ENCODE measurements at regions not wholly inside any gene's neighbourhood (a gene's known extent, or its start where the extent isn't known, plus 50 kb on each side); places are given as distances from the start of the nearest gene placed in this dataset.

DNA sequence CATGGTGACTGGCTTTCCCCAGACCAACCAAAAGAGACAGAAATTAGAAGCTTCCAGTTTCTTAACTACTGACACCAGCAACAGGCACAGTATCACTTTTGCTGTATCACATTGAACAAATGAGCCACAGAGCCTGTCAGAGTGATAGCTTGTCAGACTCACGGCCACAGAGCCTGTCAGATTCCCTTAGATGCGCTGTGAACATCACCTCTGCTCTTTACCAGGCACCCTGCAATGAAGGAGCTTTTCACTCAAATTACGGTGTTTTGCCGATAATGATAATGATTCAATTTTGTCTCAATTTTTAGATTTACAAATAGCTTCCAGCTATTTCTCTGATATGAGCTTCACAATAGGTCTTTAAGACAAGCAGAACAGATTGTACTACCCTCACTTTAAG, 107.9 kb upstream of the GNG12 start:
- TF ChIP-seq EZH2 (IDR thresholded peaks at IDR 0.05; ENCODE audit: borderline replicate concordance, control insufficient read depth, low read depth, low read length) = no peak
- no peak for TF ChIP-seq ZNF274 (IDR thresholded peaks at IDR 0.05; ENCODE audit: insufficient read depth, insufficient read length)
- TF ChIP-seq, protein P1, sequence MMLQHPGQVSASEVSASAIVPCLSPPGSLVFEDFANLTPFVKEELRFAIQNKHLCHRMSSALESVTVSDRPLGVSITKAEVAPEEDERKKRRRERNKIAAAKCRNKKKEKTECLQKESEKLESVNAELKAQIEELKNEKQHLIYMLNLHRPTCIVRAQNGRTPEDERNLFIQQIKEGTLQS (IDR thresholded peaks at IDR 0.05; ENCODE audit: borderline replicate concordance, extremely low read depth, low read depth, low read length) = no peak
- TF ChIP-seq CBX5 (IDR thresholded peaks at IDR 0.05; ENCODE audit: low read depth) = no peak
- no peak for TF ChIP-seq FOXK2 (IDR thresholded peaks at IDR 0.05)
- no peak for TF ChIP-seq MYC (IDR thresholded peaks at IDR 0.05; ENCODE audit: insufficient read depth, insufficient read length, insufficient replicate concordance, low read length, severe bottlenecking)
- TF ChIP-seq, protein P2, sequence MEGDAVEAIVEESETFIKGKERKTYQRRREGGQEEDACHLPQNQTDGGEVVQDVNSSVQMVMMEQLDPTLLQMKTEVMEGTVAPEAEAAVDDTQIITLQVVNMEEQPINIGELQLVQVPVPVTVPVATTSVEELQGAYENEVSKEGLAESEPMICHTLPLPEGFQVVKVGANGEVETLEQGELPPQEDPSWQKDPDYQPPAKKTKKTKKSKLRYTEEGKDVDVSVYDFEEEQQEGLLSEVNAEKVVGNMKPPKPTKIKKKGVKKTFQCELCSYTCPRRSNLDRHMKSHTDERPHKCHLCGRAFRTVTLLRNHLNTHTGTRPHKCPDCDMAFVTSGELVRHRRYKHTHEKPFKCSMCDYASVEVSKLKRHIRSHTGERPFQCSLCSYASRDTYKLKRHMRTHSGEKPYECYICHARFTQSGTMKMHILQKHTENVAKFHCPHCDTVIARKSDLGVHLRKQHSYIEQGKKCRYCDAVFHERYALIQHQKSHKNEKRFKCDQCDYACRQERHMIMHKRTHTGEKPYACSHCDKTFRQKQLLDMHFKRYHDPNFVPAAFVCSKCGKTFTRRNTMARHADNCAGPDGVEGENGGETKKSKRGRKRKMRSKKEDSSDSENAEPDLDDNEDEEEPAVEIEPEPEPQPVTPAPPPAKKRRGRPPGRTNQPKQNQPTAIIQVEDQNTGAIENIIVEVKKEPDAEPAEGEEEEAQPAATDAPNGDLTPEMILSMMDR (IDR thresholded peaks at IDR 0.05 in 2 of 3, conservative IDR thresholded peaks at IDR 0.05 in 1 of 3; ENCODE audit: control insufficient read depth in 2 of 3, extremely low read depth in 1 of 3, insufficient read depth in 1 of 3, low read depth in 3 of 3, low read length in 3 of 3) = no peak
- no peak for TF ChIP-seq TBL1XR1 (IDR thresholded peaks at IDR 0.05; ENCODE audit: low read depth, low read length)
- no peak for TF ChIP-seq SMAD1 (IDR thresholded peaks at IDR 0.05; ENCODE audit: low read depth, partially characterized antibody)
- TF ChIP-seq, protein P3, sequence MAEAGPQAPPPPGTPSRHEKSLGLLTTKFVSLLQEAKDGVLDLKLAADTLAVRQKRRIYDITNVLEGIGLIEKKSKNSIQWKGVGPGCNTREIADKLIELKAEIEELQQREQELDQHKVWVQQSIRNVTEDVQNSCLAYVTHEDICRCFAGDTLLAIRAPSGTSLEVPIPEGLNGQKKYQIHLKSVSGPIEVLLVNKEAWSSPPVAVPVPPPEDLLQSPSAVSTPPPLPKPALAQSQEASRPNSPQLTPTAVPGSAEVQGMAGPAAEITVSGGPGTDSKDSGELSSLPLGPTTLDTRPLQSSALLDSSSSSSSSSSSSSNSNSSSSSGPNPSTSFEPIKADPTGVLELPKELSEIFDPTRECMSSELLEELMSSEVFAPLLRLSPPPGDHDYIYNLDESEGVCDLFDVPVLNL (IDR thresholded peaks at IDR 0.05; ENCODE audit: low read depth, low read length) = no peak
- TF ChIP-seq, protein P4, sequence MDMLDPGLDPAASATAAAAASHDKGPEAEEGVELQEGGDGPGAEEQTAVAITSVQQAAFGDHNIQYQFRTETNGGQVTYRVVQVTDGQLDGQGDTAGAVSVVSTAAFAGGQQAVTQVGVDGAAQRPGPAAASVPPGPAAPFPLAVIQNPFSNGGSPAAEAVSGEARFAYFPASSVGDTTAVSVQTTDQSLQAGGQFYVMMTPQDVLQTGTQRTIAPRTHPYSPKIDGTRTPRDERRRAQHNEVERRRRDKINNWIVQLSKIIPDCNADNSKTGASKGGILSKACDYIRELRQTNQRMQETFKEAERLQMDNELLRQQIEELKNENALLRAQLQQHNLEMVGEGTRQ (IDR thresholded peaks at IDR 0.05; ENCODE audit: borderline replicate concordance, low read depth, low read length) = no peak
- TF ChIP-seq SIX5 (IDR thresholded peaks at IDR 0.05; ENCODE audit: low read depth, low read length, severe bottlenecking) = no peak
- no peak for TF ChIP-seq NFIC (IDR thresholded peaks at IDR 0.05; ENCODE audit: low read depth, low read length)
- no peak for TF ChIP-seq SREBF2 (IDR thresholded peaks at IDR 0.05; ENCODE audit: low read length)
